SK-N-SH (cell line): ENCODE measurements at regions not wholly inside any gene's neighbourhood (a gene's known extent, or its start where the extent isn't known, plus 50 kb on each side); places are given as distances from the start of the nearest gene placed in this dataset.

Experiments used
- CTCF ChIP-seq: fragments of 200-600 bp; sonication (generic); IDR thresholded peaks from 2 replicates; pipeline ENCODE4 v1.6.1; 2017; ENCODE audit warnings: antibody characterized with exemption, mild to moderate bottlenecking, moderate library complexity
- JUND ChIP-seq: IDR thresholded peaks from 2 replicates; pipeline ENCODE4 v1.4.0; 2012

GRCh38 chr1:83130886-83131691 is 867.8 kb downstream of the TTLL7 start:
- TF ChIP-seq CTCF = no peak
- TF ChIP-seq JUND = no peak
